NT2/D1 (cell line): ENCODE measurements at regions not wholly inside any gene's neighbourhood (a gene's known extent, or its start where the extent isn't known, plus 50 kb on each side); places are given as distances from the start of the nearest gene placed in this dataset.

Experiments
- DNase-seq: peaks from one replicate; pipeline ENCODE4 v3.0.0-alpha.2; 2011; ENCODE audit warnings: low read depth, low spot score
- H3K27me3 ChIP-seq: 2 replicates; pipeline ENCODE4 v1.6.0; 2011; ENCODE audit warnings: mild to moderate bottlenecking; ENCODE audit not compliant: insufficient read length, insufficient read depth
- H3K36me3 ChIP-seq: 2 replicates; pipeline ENCODE4 v1.6.1; 2011; ENCODE audit warnings: mild to moderate bottlenecking, low read length, mixed read lengths; ENCODE audit not compliant: insufficient read depth, insufficient read length
- H3K4me1 ChIP-seq: 2 replicates; pipeline ENCODE4 v1.5.1; 2011; ENCODE audit not compliant: insufficient read depth, insufficient read length
- H3K4me3 ChIP-seq: 2 replicates; pipeline ENCODE4 v1.5.1; 2011; ENCODE audit warnings: low read depth; ENCODE audit not compliant: insufficient read length
- H3K9ac ChIP-seq: 2 replicates; pipeline ENCODE4 v1.6.0; 2011; ENCODE audit warnings: low read depth; ENCODE audit not compliant: insufficient read length
- H3K9me3 ChIP-seq: 2 replicates; pipeline ENCODE4 v1.5.1; 2011; ENCODE audit warnings: mild to moderate bottlenecking, low read length; ENCODE audit not compliant: insufficient read depth
- SUZ12 ChIP-seq: IDR thresholded peaks from 2 replicates; pipeline ENCODE4 v1.6.1; 2011; ENCODE audit not compliant: insufficient read length, insufficient read depth; ENCODE audit errors: extremely low read depth
- YY1 ChIP-seq: IDR thresholded peaks from 2 replicates; pipeline ENCODE4 v1.6.1; 2011; ENCODE audit not compliant: insufficient read length, insufficient read depth
- ZNF274 ChIP-seq: IDR thresholded peaks from 2 replicates; pipeline ENCODE4 v1.6.1; 2011; ENCODE audit warnings: mild to moderate bottlenecking, low read depth, low read length

DNA sequence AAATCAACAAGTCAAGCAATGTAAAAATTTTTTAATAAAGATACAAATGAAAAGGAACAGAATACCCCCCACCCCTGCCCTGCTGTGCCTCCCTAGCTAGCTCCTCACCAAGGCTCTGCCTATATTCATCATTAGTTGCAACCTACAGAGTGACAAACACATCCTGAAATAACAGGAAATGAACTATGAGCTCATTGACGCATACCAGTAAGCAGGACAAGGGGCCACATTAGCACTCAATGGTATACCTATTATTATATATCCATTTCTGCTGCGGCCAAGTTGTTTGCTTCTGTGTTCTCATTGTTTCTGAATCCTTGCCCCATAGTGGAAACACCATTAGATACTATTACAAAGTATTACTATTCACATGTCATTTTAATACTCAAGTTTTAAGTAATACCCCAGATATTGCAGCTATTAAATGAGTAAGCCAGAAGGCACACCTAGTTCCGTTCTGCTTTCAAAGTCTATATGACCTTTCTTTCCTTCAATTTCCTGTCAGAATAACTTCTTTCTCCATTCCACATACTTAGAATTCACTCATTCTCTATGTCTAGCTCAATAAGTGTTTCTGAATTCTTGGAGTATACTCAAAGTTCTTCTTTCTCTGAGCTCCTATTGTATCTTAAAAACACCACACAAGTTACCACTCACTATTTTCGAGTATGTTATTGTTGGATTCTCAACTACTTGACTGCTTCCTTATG, 1214.9 kb downstream of the PLA2G4A start:
- TF ChIP-seq ZNF274: no peak
- no peak for TF ChIP-seq SUZ12
- no peak for TF ChIP-seq YY1
- Histone ChIP-seq H3K36me3 (no peaks in the 10 kb centered on the region), H3K4me1 (no peaks in the 10 kb centered on the region), H3K9ac (no peak overlapping the region), H3K27me3 (no peaks in the 10 kb centered on the region), H3K4me3 (no peak overlapping the region), H3K9me3 (no peaks in the 10 kb centered on the region)
- no peak for DNase-seq

DNA sequence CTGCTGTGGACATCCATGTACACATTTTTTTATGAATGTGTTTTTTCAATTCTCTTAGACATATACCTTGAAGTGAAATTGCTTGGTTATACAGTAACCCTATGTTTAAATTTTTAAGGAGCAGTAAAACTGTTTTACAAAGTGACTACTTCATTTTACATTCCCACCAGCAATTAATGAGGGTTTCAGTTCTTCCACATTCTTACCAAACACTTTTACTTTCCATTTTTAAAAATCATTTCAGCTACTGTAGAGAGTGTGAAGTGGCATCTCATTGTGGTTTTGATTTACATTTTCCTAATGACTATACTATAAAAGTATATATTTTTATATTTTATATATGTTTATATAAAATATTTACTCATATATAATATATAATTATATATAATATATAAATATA, 1221.5 kb downstream of the PLA2G4A start:
- no peak overlapping the region for H3K4me3 ChIP-seq
- no peaks in the 10 kb centered on the region for H3K36me3 ChIP-seq
- no peaks in the 10 kb centered on the region for H3K27me3 ChIP-seq
- DNase-seq: no peak
- TF ChIP-seq ZNF274 (no peak), YY1 (no peak), SUZ12 (no peak)
- no peak overlapping the region for H3K9ac ChIP-seq
- no peaks in the 10 kb centered on the region for H3K4me1 ChIP-seq
- no peaks in the 10 kb centered on the region for H3K9me3 ChIP-seq

DNA sequence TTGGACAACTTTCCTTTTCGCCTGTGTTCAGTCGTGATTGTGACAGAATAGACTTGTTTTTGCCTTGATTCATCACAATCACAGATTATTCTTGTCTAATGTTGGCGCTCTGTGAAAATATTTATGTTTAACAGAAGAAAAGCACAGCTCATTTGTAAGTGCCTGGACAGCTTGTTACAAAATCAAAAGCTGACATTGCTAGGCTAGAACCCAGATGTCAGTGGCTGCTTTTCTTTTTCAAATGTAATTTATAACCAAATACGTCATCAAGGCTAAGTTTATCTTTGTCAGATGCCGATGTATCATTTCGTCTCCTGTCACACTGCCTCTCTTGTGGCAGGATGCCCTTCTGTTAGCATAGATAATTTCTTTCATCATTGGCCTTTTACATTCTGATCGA, 1227.3 kb downstream of the PLA2G4A start:
- H3K27me3 ChIP-seq: no peaks in the 10 kb centered on the region
- no peaks in the 10 kb centered on the region for H3K36me3 ChIP-seq
- no peaks in the 10 kb centered on the region for H3K9me3 ChIP-seq
- no peak overlapping the region for H3K9ac ChIP-seq
- TF ChIP-seq ZNF274 (no peak), SUZ12 (no peak), YY1 (no peak)
- no peaks in the 10 kb centered on the region for H3K4me1 ChIP-seq
- no peak for DNase-seq
- no peak overlapping the region for H3K4me3 ChIP-seq

DNA sequence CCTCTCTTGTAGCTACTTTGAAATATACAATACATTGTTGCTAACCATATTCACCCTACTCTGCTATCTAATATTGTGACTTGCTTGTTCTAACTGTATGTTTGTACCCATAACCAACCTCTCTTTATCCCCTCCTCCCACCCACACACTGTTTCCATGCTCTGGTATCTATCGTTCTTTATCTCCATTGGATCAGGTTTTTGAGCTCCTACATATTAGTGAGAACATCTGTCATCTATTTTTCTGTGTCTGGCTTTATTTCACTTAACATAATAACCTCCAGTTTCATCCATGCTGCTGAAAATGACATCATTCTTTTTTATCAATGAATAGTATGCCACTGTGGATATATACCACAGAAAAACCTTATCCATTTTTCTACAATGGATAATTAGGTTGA, 1230.1 kb downstream of the PLA2G4A start:
- H3K9me3 ChIP-seq: no peaks in the 10 kb centered on the region
- no peaks in the 10 kb centered on the region for H3K36me3 ChIP-seq
- DNase-seq: no peak
- H3K27me3 ChIP-seq: no peaks in the 10 kb centered on the region
- TF ChIP-seq ZNF274 (no peak), SUZ12 (no peak), YY1 (no peak)
- no peak overlapping the region for H3K9ac ChIP-seq
- H3K4me1 ChIP-seq: no peaks in the 10 kb centered on the region
- no peak overlapping the region for H3K4me3 ChIP-seq

DNA sequence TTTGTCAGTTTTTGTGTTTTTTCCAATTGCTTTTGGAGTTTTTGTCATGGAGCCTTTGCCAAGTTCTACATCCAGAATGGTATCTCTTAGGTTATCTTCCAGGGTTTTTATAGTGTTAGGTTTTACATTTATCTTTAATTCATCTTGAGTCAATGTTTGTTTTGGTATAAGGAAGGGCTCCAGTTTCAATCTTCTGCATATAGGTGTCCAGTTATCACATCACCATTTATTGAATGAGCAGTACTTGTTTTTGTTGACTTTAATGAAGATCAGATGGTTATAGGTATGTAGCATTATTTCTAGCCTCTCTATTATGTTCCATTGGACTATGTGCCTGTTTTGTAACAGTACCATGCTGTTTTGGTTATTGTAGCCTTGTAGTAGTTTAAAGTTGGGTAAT, 1233.1 kb downstream of the PLA2G4A start:
- no peaks in the 10 kb centered on the region for H3K27me3 ChIP-seq
- H3K4me1 ChIP-seq: no peaks in the 10 kb centered on the region
- no peaks in the 10 kb centered on the region for H3K36me3 ChIP-seq
- H3K4me3 ChIP-seq: no peak overlapping the region
- no peak for DNase-seq
- H3K9me3 ChIP-seq: no peaks in the 10 kb centered on the region
- TF ChIP-seq ZNF274: no peak
- no peak for TF ChIP-seq YY1
- TF ChIP-seq SUZ12: no peak
- H3K9ac ChIP-seq: no peak overlapping the region

DNA sequence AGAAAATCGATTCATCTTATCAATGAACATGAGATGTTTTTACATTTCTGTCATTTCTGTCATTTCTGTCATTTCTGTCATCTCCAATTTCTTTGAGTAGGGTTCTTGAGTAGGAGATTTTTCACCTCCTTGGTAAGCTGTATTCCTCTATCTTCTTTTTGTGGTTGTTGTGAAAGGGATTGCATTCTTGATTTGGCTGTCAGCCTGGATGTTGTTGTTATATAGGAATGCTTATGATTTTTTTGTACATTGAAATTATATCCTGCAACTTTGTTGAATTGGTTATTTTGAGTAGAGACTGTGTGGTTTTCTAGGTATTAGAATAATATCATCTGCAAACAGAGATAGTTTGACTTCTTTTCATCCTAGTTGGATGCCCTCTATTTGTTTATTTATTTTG, 1233.7 kb downstream of the PLA2G4A start:
- no peak for TF ChIP-seq ZNF274
- no peak for TF ChIP-seq SUZ12
- TF ChIP-seq YY1: no peak
- no peak overlapping the region for H3K4me3 ChIP-seq

DNA sequence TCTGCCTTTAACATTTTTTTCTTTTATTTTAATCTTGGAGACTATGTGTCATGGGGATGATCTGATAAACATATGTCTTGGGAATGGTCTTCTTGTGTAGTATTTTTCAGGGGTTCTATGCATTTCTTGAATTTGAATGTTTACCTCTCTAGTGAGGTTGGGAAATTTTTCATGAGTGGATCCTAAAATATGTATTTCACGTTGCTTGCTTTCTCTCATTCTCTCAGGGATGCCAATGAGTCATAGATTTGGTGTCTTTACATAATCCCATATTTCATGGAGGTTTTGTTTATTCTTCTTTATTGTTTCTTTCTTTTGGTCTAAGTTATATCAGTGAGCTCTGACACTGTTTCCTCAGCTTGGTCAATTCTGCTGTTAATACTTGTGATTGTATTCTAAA, 1237.2 kb downstream of the PLA2G4A start:
- TF ChIP-seq SUZ12: no peak
- TF ChIP-seq ZNF274: no peak
- no peak for TF ChIP-seq YY1
- no peaks in the 10 kb centered on the region for H3K36me3 ChIP-seq
- H3K4me3 ChIP-seq: no peak overlapping the region
- peaks cover 14% of the 10 kb centered on the region for H3K9me3 ChIP-seq
- H3K9ac ChIP-seq: no peak overlapping the region
- no peaks in the 10 kb centered on the region for H3K4me1 ChIP-seq
- DNase-seq: no peak
- H3K27me3 ChIP-seq: no peaks in the 10 kb centered on the region

More for the DNA sequence above, 1233.7 kb downstream of the PLA2G4A start:
- H3K36me3 ChIP-seq: no peaks in the 10 kb centered on the region
- DNase-seq: no peak
- no peaks in the 10 kb centered on the region for H3K9me3 ChIP-seq
- H3K27me3 ChIP-seq: no peaks in the 10 kb centered on the region
- H3K9ac ChIP-seq: no peak overlapping the region
- H3K4me1 ChIP-seq: no peaks in the 10 kb centered on the region
